Mucosa of rectum (tissue), 2 donors: ENCODE measurements at regions not wholly inside any gene's neighbourhood (a gene's known extent, or its start where the extent isn't known, plus 50 kb on each side); places are given as distances from the start of the nearest gene placed in this dataset.

Source experiments
- H3K27ac ChIP-seq, 2 donors: one replicate each; pipeline ENCODE4 v1.7.0; 2013; ENCODE audit warnings: inconsistent platforms in 2 of 2, low read depth in 2 of 2, low read length in 2 of 2
- H3K27me3 ChIP-seq, 2 donors: one replicate each; pipeline ENCODE4 v1.7.0; 2013; ENCODE audit warnings: low read length in 2 of 2; ENCODE audit not compliant: control insufficient read depth in 2 of 2, insufficient read depth in 2 of 2
- H3K36me3 ChIP-seq, 2 donors: one replicate each; pipeline ENCODE4 v1.7.0; 2013; ENCODE audit warnings: low read length in 2 of 2; ENCODE audit not compliant: control insufficient read depth in 2 of 2, insufficient read depth in 2 of 2
- H3K4me1 ChIP-seq, 2 donors: one replicate each; pipeline ENCODE4 v1.7.0; 2013; ENCODE audit warnings: low read length in 2 of 2, mild to moderate bottlenecking in 1 of 2; ENCODE audit not compliant: control insufficient read depth in 2 of 2, insufficient read depth in 2 of 2
- H3K4me3 ChIP-seq, 2 donors: one replicate each; pipeline ENCODE4 v1.7.0; 2013; ENCODE audit warnings: low read length in 2 of 2
- H3K9ac ChIP-seq, 2 donors: one replicate each; pipeline ENCODE4 v1.7.0; 2013; ENCODE audit warnings: low read length in 2 of 2, low read depth in 1 of 2, mild to moderate bottlenecking in 1 of 2
- H3K9me3 ChIP-seq, 2 donors: one replicate each; pipeline ENCODE4 v1.7.0; 2013; ENCODE audit warnings: low read length in 2 of 2; ENCODE audit not compliant: control insufficient read depth in 2 of 2
- donor health status: healthy.
- donor health status: Normal muscosa, but diverticular disease.

DNA sequence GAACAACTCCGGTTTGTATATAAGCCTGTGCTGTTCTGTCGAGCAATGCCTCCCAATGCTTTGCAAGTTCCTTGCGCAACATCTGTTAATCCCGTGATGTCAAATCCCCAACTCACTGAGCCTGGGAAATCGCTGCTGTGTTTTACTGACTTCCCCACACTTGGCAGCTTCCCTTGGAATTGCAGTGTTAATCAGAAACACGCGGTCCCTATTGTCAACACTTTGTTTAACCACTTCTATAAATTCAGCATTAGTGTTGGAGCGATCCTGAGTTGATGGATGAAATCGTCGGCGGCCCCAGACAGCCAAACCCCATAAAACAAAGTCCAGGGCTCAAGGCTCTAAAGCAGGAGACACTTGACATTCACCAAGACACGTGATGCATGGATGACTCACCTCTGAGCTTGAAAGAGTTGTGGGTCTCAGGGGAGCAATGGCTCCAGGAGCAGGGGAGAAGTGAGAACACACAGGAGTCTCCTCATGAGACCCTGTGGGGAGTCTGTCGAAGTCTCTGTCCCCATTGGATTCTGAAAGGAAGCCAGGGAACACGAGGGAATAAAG lies 555.3 kb downstream of the MIAT start:
- Histone ChIP-seq H3K27ac (peak overlapping the region; percentile 10 to 16), H3K9ac (no peak overlapping the region)

GRCh38 chr22:27213294-27213693 lies 555.9 kb downstream of the MIAT start:
- no peak overlapping the region for H3K9ac ChIP-seq
- peak overlapping the region; percentile 16 to 17 for H3K27ac ChIP-seq
- H3K4me3 ChIP-seq = no peak overlapping the region
- no peaks in the 10 kb centered on the region for H3K27me3 ChIP-seq
- H3K4me1 ChIP-seq = peaks cover 0 to 11% of the 10 kb centered on the region in 2 donors
- H3K9me3 ChIP-seq = no peaks in the 10 kb centered on the region
- no peaks in the 10 kb centered on the region for H3K36me3 ChIP-seq

More for the DNA sequence above, 555.3 kb downstream of the MIAT start:
- Histone ChIP-seq H3K4me1 (peaks cover 0 to 11% of the 10 kb centered on the region in 2 donors), H3K36me3 (no peaks in the 10 kb centered on the region), H3K9me3 (no peaks in the 10 kb centered on the region), H3K4me3 (no peak overlapping the region), H3K27me3 (no peaks in the 10 kb centered on the region)

- Histone ChIP-seq H3K4me1 (peaks cover 0 to 11% of the 10 kb centered on the region in 2 donors), H3K4me3 (no peak overlapping the region), H3K27me3 (no peaks in the 10 kb centered on the region), H3K27ac (peak overlapping the region; percentile 16 to 17), H3K9ac (no peak overlapping the region), H3K36me3 (no peaks in the 10 kb centered on the region), H3K9me3 (no peaks in the 10 kb centered on the region)
Measured at GRCh38 chr22:27213766-27214581, 556.6 kb downstream of the MIAT start.

- Histone ChIP-seq H3K4me1 (peaks cover 0 to 11% of the 10 kb centered on the region in 2 donors), H3K36me3 (no peaks in the 10 kb centered on the region), H3K27ac (peak overlapping the region in 1 of 2 donors; percentile 2), H3K9ac (no peak overlapping the region), H3K27me3 (no peaks in the 10 kb centered on the region), H3K4me3 (no peak overlapping the region), H3K9me3 (no peaks in the 10 kb centered on the region)
Measured at GRCh38 chr22:27214691-27215090, 557.3 kb downstream of the MIAT start.

GRCh38 chr22:27215871-27216270 lies 558.5 kb downstream of the MIAT start:
- H3K36me3 ChIP-seq = no peaks in the 10 kb centered on the region
- H3K4me1 ChIP-seq = peaks cover 0 to 11% of the 10 kb centered on the region in 2 donors
- H3K4me3 ChIP-seq = no peak overlapping the region
- no peaks in the 10 kb centered on the region for H3K9me3 ChIP-seq
- H3K27me3 ChIP-seq = peaks cover 0 to 2% of the 10 kb centered on the region in 2 donors
- H3K9ac ChIP-seq = no peak overlapping the region
- no peak overlapping the region for H3K27ac ChIP-seq

DNA sequence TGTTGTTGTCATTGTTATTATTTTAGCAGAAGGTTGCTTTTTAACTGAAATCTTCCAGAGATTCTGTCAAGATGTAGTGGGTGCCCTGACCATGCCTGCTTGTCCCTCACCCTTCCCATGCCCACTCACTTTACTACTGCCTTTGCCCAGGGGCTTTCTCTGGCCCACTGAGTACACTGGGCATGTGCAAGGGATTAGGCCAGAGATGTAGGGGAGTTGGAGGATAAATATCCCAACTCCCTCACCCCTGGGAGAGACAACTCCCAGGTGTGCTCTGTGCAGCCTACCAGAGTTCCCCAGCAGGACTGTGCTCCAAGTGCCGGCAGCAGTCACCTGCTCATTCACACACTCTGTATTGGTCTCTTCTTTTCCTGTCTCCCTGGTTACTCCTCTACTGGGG lies 559.1 kb downstream of the MIAT start:
- H3K9me3 ChIP-seq = no peaks in the 10 kb centered on the region
- peaks cover 0 to 11% of the 10 kb centered on the region in 2 donors for H3K4me1 ChIP-seq
- H3K27ac ChIP-seq = no peak overlapping the region
- no peak overlapping the region for H3K4me3 ChIP-seq
- H3K27me3 ChIP-seq = peaks cover 0 to 2% of the 10 kb centered on the region in 2 donors
- no peak overlapping the region for H3K9ac ChIP-seq
- H3K36me3 ChIP-seq = no peaks in the 10 kb centered on the region

- H3K36me3 ChIP-seq = no peaks in the 10 kb centered on the region
- H3K9me3 ChIP-seq = no peaks in the 10 kb centered on the region
- H3K4me3 ChIP-seq = no peak overlapping the region
- H3K9ac ChIP-seq = no peak overlapping the region
- H3K27me3 ChIP-seq = peaks cover 0 to 2% of the 10 kb centered on the region in 2 donors
- H3K4me1 ChIP-seq = peaks cover 0 to 9% of the 10 kb centered on the region in 2 donors
- no peak overlapping the region for H3K27ac ChIP-seq
Measured at GRCh38 chr22:27217154-27217553, 559.8 kb downstream of the MIAT start.

DNA sequence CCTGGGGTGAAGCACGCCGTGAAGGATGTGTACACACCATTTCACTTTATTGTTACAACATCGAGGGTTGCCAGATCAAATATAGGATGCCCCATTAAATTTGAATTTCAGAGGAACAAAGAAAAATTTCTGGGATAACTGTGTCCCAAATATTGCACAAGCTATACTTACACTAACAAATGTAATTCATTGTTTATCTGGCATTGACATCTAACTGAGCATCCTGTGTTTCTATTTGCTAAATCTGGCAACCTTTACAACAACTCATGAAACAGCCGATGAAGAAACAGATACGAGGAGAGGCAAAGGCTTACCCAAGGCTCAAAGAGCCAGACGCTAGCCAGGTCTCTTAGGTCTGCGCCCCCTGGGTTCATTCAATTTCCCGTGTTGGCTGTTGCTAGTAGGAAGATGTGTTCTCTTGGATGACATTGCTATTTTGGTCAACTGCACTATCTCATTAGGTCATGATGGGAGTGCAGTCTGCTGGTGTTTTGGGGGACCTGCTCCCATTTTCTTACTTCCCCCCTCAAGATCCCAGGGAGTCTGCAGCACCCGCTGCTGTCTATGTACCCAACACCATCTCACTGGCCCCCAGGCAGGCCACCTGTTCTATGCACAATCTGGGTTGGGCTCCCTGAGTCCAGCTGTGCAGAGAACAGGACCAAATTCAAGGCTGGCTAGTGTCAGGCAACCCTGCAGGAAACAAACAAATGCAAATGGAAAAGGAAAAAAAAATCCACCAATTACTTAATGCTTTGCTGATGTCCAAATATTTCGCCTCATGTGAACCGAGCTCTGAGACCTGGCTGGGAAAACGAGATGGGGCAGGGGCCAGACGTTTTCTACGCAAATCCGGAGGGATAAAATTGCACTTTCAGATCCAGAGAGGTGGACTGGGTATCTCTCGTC lies 560.9 kb downstream of the MIAT start:
- Histone ChIP-seq H3K9me3 (no peaks in the 10 kb centered on the region), H3K4me1 (peaks cover 0 to 5% of the 10 kb centered on the region in 2 donors), H3K9ac (no peak overlapping the region), H3K4me3 (no peak overlapping the region), H3K36me3 (no peaks in the 10 kb centered on the region), H3K27me3 (peaks cover 0 to 2% of the 10 kb centered on the region in 2 donors), H3K27ac (no peak overlapping the region)

- Histone ChIP-seq H3K9ac (no peak overlapping the region), H3K27ac (no peak overlapping the region), H3K36me3 (no peaks in the 10 kb centered on the region), H3K27me3 (peaks cover 0 to 2% of the 10 kb centered on the region in 2 donors), H3K4me3 (no peak overlapping the region), H3K9me3 (no peaks in the 10 kb centered on the region), H3K4me1 (peaks cover 0 to 1% of the 10 kb centered on the region in 2 donors)
Measured at GRCh38 chr22:27219036-27219435, 561.6 kb downstream of the MIAT start.

DNA sequence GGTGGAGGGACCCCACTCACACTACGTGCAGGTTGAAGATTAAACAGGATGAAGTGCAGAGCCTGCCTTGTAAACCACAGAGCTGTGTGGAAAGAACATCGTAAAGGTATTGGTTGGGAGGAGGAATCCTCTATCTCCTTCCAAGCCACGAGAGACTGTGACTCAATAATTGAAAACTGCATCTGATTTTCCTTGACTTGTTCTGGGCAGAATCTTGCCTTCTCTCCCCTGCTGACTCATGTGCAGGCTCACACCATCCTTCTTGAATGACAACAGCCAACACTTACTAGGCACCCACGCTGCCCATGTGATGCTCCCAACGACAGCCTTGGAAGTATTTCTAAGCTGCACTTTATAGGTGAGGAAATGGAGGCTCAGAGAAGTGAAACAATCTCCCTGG lies 563.0 kb downstream of the MIAT start:
- Histone ChIP-seq H3K27me3 (peaks cover 0 to 2% of the 10 kb centered on the region in 2 donors), H3K4me3 (no peak overlapping the region), H3K4me1 (peaks cover 0 to 3% of the 10 kb centered on the region in 2 donors), H3K27ac (no peak overlapping the region), H3K9ac (no peak overlapping the region), H3K36me3 (no peaks in the 10 kb centered on the region), H3K9me3 (no peaks in the 10 kb centered on the region)
